ENCODE measurements at regions not wholly inside any gene's neighbourhood (a gene's known extent, or its start where the extent isn't known, plus 50 kb on each side); places are given as distances from the start of the nearest gene placed in this dataset.

DNA sequence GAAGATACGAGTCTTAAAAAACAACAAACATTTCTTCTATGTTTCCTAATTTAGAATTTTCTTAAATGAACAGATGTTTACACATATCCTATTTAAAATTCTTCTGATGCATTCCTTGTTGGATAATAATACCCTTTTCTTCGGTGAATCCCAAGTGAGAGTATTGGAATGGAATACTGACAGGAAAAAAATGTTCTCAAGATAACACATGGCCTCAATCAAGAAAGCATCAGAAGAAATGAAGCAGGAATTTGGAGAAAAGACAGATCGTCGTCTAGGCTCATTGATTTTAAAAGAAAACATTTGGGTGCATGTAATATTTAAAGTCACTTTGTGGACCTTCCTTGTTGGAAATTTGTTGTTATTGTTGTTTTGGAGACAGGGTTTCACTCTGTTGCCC lies 196.9 kb upstream of the ANK2 start:
- TF ChIP-seq EP300 (IDR thresholded peaks at IDR 0.05), result no peak
- TF ChIP-seq, protein P1, sequence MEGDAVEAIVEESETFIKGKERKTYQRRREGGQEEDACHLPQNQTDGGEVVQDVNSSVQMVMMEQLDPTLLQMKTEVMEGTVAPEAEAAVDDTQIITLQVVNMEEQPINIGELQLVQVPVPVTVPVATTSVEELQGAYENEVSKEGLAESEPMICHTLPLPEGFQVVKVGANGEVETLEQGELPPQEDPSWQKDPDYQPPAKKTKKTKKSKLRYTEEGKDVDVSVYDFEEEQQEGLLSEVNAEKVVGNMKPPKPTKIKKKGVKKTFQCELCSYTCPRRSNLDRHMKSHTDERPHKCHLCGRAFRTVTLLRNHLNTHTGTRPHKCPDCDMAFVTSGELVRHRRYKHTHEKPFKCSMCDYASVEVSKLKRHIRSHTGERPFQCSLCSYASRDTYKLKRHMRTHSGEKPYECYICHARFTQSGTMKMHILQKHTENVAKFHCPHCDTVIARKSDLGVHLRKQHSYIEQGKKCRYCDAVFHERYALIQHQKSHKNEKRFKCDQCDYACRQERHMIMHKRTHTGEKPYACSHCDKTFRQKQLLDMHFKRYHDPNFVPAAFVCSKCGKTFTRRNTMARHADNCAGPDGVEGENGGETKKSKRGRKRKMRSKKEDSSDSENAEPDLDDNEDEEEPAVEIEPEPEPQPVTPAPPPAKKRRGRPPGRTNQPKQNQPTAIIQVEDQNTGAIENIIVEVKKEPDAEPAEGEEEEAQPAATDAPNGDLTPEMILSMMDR (IDR thresholded peaks at IDR 0.05), result no peak
